ENCODE measurements at regions not wholly inside any gene's neighbourhood (a gene's known extent, or its start where the extent isn't known, plus 50 kb on each side); places are given as distances from the start of the nearest gene placed in this dataset.

- no peak for TF ChIP-seq CTCF (IDR thresholded peaks at IDR 0.05; ENCODE audit: unreplicated experiment)
- Mint-ChIP-seq H3K36me3 (peaks cover 3% of the 10 kb centered on the region), H3K4me1 (peaks cover 42% of the 10 kb centered on the region), H3K27ac (no peak overlapping the region), H3K4me3 (no peak overlapping the region), H3K9me3 (peaks cover 17% of the 10 kb centered on the region), H3K27me3 (ENCODE audit: low read depth) (no peaks in the 10 kb centered on the region)
- DNase-seq (ENCODE audit: low spot score in 2 of 2, unreplicated experiment in 2 of 2) = no peak
These were observed 86.6 kb upstream of the APCDD1 start for GRCh38 chr18:10367836-10368235.

GRCh38 chr18:10368456-10369453 lies 85.7 kb upstream of the APCDD1 start:
- no peaks in the 10 kb centered on the region for H3K27me3 Mint-ChIP-seq (ENCODE audit: low read depth)
- no peak for DNase-seq (ENCODE audit: low spot score in 2 of 2, unreplicated experiment in 2 of 2)
- H3K9me3 Mint-ChIP-seq = peaks cover 12% of the 10 kb centered on the region
- H3K36me3 Mint-ChIP-seq = no peaks in the 10 kb centered on the region
- peaks cover 44% of the 10 kb centered on the region for H3K4me1 Mint-ChIP-seq
- no peak for TF ChIP-seq CTCF (IDR thresholded peaks at IDR 0.05; ENCODE audit: unreplicated experiment)
- no peak overlapping the region for H3K27ac Mint-ChIP-seq
- no peak overlapping the region for H3K4me3 Mint-ChIP-seq

- Mint-ChIP-seq H3K27ac (no peak overlapping the region), H3K27me3 (ENCODE audit: low read depth) (no peaks in the 10 kb centered on the region), H3K4me3 (no peak overlapping the region), H3K4me1 (peaks cover 63% of the 10 kb centered on the region), H3K36me3 (no peaks in the 10 kb centered on the region), H3K9me3 (no peaks in the 10 kb centered on the region)
- DNase-seq (ENCODE audit: low spot score in 2 of 2, unreplicated experiment in 2 of 2) = no peak
- TF ChIP-seq CTCF (IDR thresholded peaks at IDR 0.05; ENCODE audit: unreplicated experiment) = no peak
These were observed 83.7 kb upstream of the APCDD1 start for GRCh38 chr18:10370716-10371115.

- Mint-ChIP-seq H3K27ac (no peak overlapping the region), H3K4me1 (peaks cover 67% of the 10 kb centered on the region), H3K9me3 (no peaks in the 10 kb centered on the region), H3K27me3 (ENCODE audit: low read depth) (no peaks in the 10 kb centered on the region), H3K4me3 (no peak overlapping the region), H3K36me3 (no peaks in the 10 kb centered on the region)
- TF ChIP-seq CTCF (IDR thresholded peaks at IDR 0.05; ENCODE audit: unreplicated experiment) = no peak
- DNase-seq (ENCODE audit: low spot score in 2 of 2, unreplicated experiment in 2 of 2) = no peak
These were observed 83.3 kb upstream of the APCDD1 start for GRCh38 chr18:10371165-10371564.

GRCh38 chr18:10374195-10374594 lies 80.2 kb upstream of the APCDD1 start:
- Mint-ChIP-seq H3K27ac (no peak overlapping the region), H3K27me3 (ENCODE audit: low read depth) (no peaks in the 10 kb centered on the region), H3K4me3 (no peak overlapping the region), H3K4me1 (peaks cover 75% of the 10 kb centered on the region), H3K9me3 (no peaks in the 10 kb centered on the region), H3K36me3 (no peaks in the 10 kb centered on the region)
- no peak for DNase-seq (ENCODE audit: low spot score in 2 of 2, unreplicated experiment in 2 of 2)
- TF ChIP-seq CTCF (IDR thresholded peaks at IDR 0.05; ENCODE audit: unreplicated experiment) = no peak
